SK-N-SH (cell line): ENCODE measurements at regions not wholly inside any gene's neighbourhood (a gene's known extent, or its start where the extent isn't known, plus 50 kb on each side); places are given as distances from the start of the nearest gene placed in this dataset.
"Not testable (repeated sequence)": the region's sequence is repeated elsewhere in the genome, so short reads cannot be mapped to it uniquely, and the experiment has no call there.

ENCODE experiments used
- CTCF ChIA-PET: fragments of 300-600, 350-600 bp; formaldehyde crosslinking; extraction: SDS; loops from one replicate; lab custom pipeline; 2021; lab: Yijun Ruan, JAX
- POLR2A ChIA-PET: fragments of 350-600 bp; sonication (Branson Sonifier 250); formaldehyde crosslinking; extraction: SDS; loops from one replicate; lab custom pipeline; 2020; ENCODE audit warnings: antibody characterized with exemption, inconsistent platforms; lab: Yijun Ruan, JAX
- DNase-seq: peaks from one replicate; pipeline ENCODE4 v3.0.0; 2012
- H2AFZ ChIP-seq: fragments of 200-600 bp; sonication (generic); 2 replicates; pipeline ENCODE4 v1.8.1; 2016; ENCODE audit warnings: antibody characterized with exemption, mild to moderate bottlenecking, low read depth
- H3F3A ChIP-seq: fragments of 200-600 bp; sonication (generic); replicated peaks from 2 replicates; pipeline ENCODE3; 2016; ENCODE audit warnings: antibody characterized with exemption, mild to moderate bottlenecking; ENCODE audit not compliant: insufficient read depth
- H3K27ac ChIP-seq, 2 experiments: fragments of 200-500 bp in 1 of 2; fragments of 200-600 bp in 1 of 2; sonication (Bioruptor generic) in 1 of 2; sonication (generic), shearing (Covaris generic) in 1 of 2; 2 replicates each; pipeline versions ENCODE4 v1.5.1 to v1.6.1; 2014 to 2016; ENCODE audit warnings: low read depth in 2 of 2, inconsistent platforms in 1 of 2, low read length in 1 of 2, mild to moderate bottlenecking in 1 of 2, mixed read lengths in 1 of 2
- H3K27me3 ChIP-seq: fragments of 200-600 bp; sonication (generic), shearing (Covaris generic); 2 replicates; pipeline ENCODE4 v1.6.1; 2016; ENCODE audit warnings: mixed run types; ENCODE audit not compliant: insufficient read depth
- H3K36me3 ChIP-seq, 2 experiments: fragments of 200-500 bp in 1 of 2; fragments of 200-600 bp in 1 of 2; sonication (Bioruptor generic) in 1 of 2; sonication (generic) in 1 of 2; replicated peaks in 1 of 2; 2 replicates each; pipeline versions ENCODE3 to v1.5.1; 2014 to 2016; ENCODE audit warnings: low read length in 1 of 2, mild to moderate bottlenecking in 1 of 2; ENCODE audit not compliant: insufficient read depth in 2 of 2, control insufficient read depth in 1 of 2
- H3K4me1 ChIP-seq, 2 experiments: fragments of 200-500 bp in 1 of 2; fragments of 200-600 bp in 1 of 2; sonication (Bioruptor generic) in 1 of 2; sonication (generic), shearing (Covaris generic) in 1 of 2; 2 replicates each; pipeline versions ENCODE4 v1.5.1 to v1.6.1; 2014 to 2016; ENCODE audit warnings: low read depth in 1 of 2, low read length in 1 of 2, mixed run types in 1 of 2; ENCODE audit not compliant: insufficient read depth in 2 of 2, control insufficient read depth in 1 of 2
- H3K4me2 ChIP-seq: fragments of 200-600 bp; sonication (generic), shearing (Covaris generic); 2 replicates; pipeline ENCODE4 v1.6.1; 2017; ENCODE audit warnings: mixed run types
- H3K4me3 ChIP-seq, 2 experiments: fragments of 200-500 bp in 1 of 2; fragments of 200-600 bp in 1 of 2; sonication (Bioruptor generic) in 1 of 2; sonication (generic), shearing (Covaris generic) in 1 of 2; 2 replicates each; pipeline versions ENCODE4 v1.5.1 to v1.8.1; 2014 to 2016; ENCODE audit warnings: low read depth in 2 of 2, inconsistent platforms in 1 of 2, low read length in 1 of 2, mild to moderate bottlenecking in 1 of 2, mixed read lengths in 1 of 2, moderate library complexity in 1 of 2
- H3K79me2 ChIP-seq: fragments of 200-600 bp; sonication (generic); 2 replicates; pipeline ENCODE4 v1.8.1; 2017; ENCODE audit warnings: mild to moderate bottlenecking; ENCODE audit not compliant: insufficient read depth
- H3K9ac ChIP-seq: fragments of 200-600 bp; sonication (generic); 2 replicates; pipeline ENCODE4 v1.6.1; 2017; ENCODE audit warnings: mixed run types
- H3K9me2 ChIP-seq: fragments of 200-600 bp; sonication (generic); 2 replicates; pipeline ENCODE4 v1.6.1; 2017; ENCODE audit warnings: mixed run types
- H3K9me3 ChIP-seq: fragments of 200-600 bp; sonication (generic); 2 replicates; pipeline ENCODE4 v1.6.1; 2017; ENCODE audit warnings: mixed run types, mild to moderate bottlenecking, moderate library complexity
- H4K20me1 ChIP-seq: fragments of 200-600 bp; sonication (generic); 2 replicates; pipeline ENCODE4 v1.6.1; 2017; ENCODE audit warnings: mild to moderate bottlenecking, mixed run types; ENCODE audit not compliant: insufficient read depth
- EP300 ChIP-seq, 2 experiments: IDR thresholded peaks; 2 replicates each; pipeline versions ENCODE4 v1.4.0 to v1.6.1; 2012; ENCODE audit warnings: borderline replicate concordance in 1 of 2, low read depth in 1 of 2, low read length in 1 of 2
- GABPA ChIP-seq: IDR thresholded peaks from 2 replicates; pipeline ENCODE4 v1.4.0; 2012; ENCODE audit warnings: low read depth, mild to moderate bottlenecking
- IRF3 ChIP-seq: fragments of 150-350 bp; IDR thresholded peaks from 2 replicates; pipeline ENCODE4 v1.6.1; 2016; ENCODE audit warnings: mild to moderate bottlenecking, low read depth, low read length
- JUND ChIP-seq: IDR thresholded peaks from 2 replicates; pipeline ENCODE4 v1.4.0; 2012
- RAD21 ChIP-seq: IDR thresholded peaks from 2 replicates; pipeline ENCODE4 v1.6.1; 2012; ENCODE audit warnings: mild to moderate bottlenecking, low read length
- SIN3A ChIP-seq: IDR thresholded peaks from 2 replicates; pipeline ENCODE4 v1.6.1; 2012; ENCODE audit warnings: low read depth, mild to moderate bottlenecking, low read length, moderate library complexity, borderline replicate concordance
- SMC3 ChIP-seq: IDR thresholded peaks from 2 replicates; pipeline ENCODE4 v1.6.1; 2012; ENCODE audit warnings: low read depth, low read length, improper control_type of control experiment
- TEAD4 ChIP-seq: IDR thresholded peaks from 2 replicates; pipeline ENCODE4 v1.4.0; 2012; ENCODE audit warnings: mild to moderate bottlenecking, borderline replicate concordance; ENCODE audit not compliant: insufficient read depth
- USF1 ChIP-seq: IDR thresholded peaks from 2 replicates; pipeline ENCODE4 v1.4.0; 2012; ENCODE audit warnings: low read depth, borderline replicate concordance
- WGBS: methylation state at CpG from one replicate; pipeline ENCODE4 v1.1.6; 2017; ENCODE audit warnings: low lambda C conversion rate; 5-methylcytosine and 5-hydroxymethylcytosine counted together

GRCh38 chr7:159335181-159335926 is 190.7 kb upstream of the VIPR2 start:
- DNase-seq, H3F3A ChIP-seq, H3K36me3 ChIP-seq, POLR2A ChIA-PET, H3K4me2 ChIP-seq, CTCF ChIA-PET, H4K20me1 ChIP-seq, H3K9me2 ChIP-seq, H2AFZ ChIP-seq, H3K4me3 ChIP-seq, H3K9me3 ChIP-seq, H3K27me3 ChIP-seq, H3K27ac ChIP-seq, H3K9ac ChIP-seq, H3K4me1 ChIP-seq, H3K79me2 ChIP-seq: not testable (repeated sequence)
- WGBS: 78% methylated on average over 39 of the region's 39 CpGs

GRCh38 chr7:159332854-159333479 is 188.3 kb upstream of the VIPR2 start:
- H3K9me2 ChIP-seq, H3K36me3 ChIP-seq, H3K4me1 ChIP-seq, DNase-seq, H3K9me3 ChIP-seq, H3K9ac ChIP-seq, POLR2A ChIA-PET, H3K27me3 ChIP-seq, H3K4me2 ChIP-seq, H3K79me2 ChIP-seq, H2AFZ ChIP-seq, H3K4me3 ChIP-seq, H3F3A ChIP-seq, H4K20me1 ChIP-seq, CTCF ChIA-PET, H3K27ac ChIP-seq: not testable (repeated sequence)
- 28% methylated on average over 1 of the region's 1 CpG for WGBS

- no peaks in the 10 kb centered on the region for H3K36me3 ChIP-seq
- no peaks in the 10 kb centered on the region for H3K4me1 ChIP-seq
- peaks cover 4% of the 10 kb centered on the region for H3F3A ChIP-seq
- no peak overlapping the region for H3K4me3 ChIP-seq
- no peaks in the 10 kb centered on the region for H4K20me1 ChIP-seq
- no peak overlapping the region for H3K4me2 ChIP-seq
- H3K27ac ChIP-seq: no peak overlapping the region
- H3K79me2 ChIP-seq: no peaks in the 10 kb centered on the region
- no peak overlapping the region for H3K9ac ChIP-seq
- ChIA-PET POLR2A (no interaction called here), CTCF (interaction anchor here (1.1 kb wide), 1 partner anchor 446 kb away, joined by 3 read pairs; no protein-coding TSS in a partner anchor)
- H3K9me3 ChIP-seq: peaks cover 7% of the 10 kb centered on the region
- TF ChIP-seq SMC3: no peak
- TF ChIP-seq USF1: no peak
- TF ChIP-seq EP300 (IDR thresholded peaks at IDR 0.05; ENCODE audit: borderline replicate concordance in 1 of 2, low read depth in 1 of 2, low read length in 1 of 2): no peak
- TF ChIP-seq SIN3A: no peak
- TF ChIP-seq GABPA: no peak
- no peak for TF ChIP-seq RAD21
- TF ChIP-seq IRF3: no peak
- no peak for TF ChIP-seq TEAD4
- no peak for TF ChIP-seq JUND
- H3K9me2 ChIP-seq: no peaks in the 10 kb centered on the region
- H2AFZ ChIP-seq: no peak overlapping the region
- H3K27me3 ChIP-seq: no peaks in the 10 kb centered on the region
- 2% methylated on average over 2 of the region's 2 CpGs for WGBS
- no peak for DNase-seq
These were observed 186.8 kb upstream of the VIPR2 start for GRCh38 chr7:159331462-159331861.
